HT1080 (cell line): ENCODE measurements at regions not wholly inside any gene's neighbourhood (a gene's known extent, or its start where the extent isn't known, plus 50 kb on each side); places are given as distances from the start of the nearest gene placed in this dataset.

Experiments
- DNase-seq: peaks from one replicate; pipeline ENCODE4 v3.0.0-alpha.2; 2015; ENCODE audit warnings: low read depth

DNA sequence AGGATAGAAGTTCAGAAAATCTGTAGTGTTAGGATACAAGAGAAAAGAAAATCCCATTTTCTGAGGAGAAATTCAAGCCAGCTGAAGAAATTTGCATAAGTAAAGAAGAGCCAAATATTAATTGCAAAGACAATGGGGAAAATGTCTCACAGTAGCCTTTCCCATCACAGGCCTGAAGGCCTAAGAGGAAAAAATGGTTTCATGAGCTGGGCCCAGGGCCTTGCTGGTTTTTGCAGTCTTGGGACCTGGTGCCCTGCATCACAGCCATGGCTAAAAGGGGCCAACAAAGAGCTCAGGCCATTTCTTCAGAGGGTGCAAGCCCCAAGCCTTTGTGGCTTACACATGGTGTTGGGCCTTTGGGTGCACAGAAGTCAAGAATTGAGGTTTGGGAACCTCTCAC is 413.6 kb upstream of the CYRIA start:
- no peak for DNase-seq

DNA sequence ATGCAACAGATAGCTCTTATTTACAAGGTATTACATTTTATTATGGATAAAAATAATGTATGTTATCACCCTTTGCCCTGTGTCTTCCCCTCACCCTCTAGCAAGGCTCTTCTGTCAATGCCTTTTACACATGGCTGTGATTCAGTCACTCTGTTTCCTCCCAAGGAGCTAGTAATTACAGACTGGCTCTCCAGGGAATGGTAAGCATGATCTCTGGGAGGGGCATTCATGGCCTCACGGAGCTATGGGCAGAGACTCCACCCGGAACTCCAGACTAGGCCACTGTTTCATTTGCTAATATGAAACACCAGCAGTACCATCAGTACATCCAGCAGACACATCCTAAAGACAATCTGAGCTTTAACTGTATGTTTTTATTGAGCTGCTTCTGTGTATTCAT is 410.9 kb upstream of the CYRIA start:
- no peak for DNase-seq

DNA sequence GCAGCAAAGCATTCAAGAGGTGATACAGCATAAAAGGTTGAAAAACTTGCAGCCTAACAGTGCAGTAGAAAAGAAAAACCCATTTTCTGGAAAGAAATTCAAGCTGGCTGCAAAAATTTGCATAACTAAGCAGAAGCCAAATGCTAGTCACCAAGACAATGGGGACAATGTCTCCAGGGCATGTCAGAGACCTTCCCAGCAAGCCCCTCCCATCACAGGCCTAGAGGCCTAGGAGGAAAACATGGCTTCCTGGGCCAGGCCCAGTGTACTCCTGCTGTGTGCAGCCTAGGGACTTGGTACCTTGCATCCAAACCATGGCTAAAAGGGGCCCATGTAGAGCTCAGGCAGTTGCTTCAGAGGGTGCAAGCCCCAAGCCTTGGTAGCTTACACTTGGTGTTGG is 405.1 kb upstream of the CYRIA start:
- DNase-seq = no peak

DNA sequence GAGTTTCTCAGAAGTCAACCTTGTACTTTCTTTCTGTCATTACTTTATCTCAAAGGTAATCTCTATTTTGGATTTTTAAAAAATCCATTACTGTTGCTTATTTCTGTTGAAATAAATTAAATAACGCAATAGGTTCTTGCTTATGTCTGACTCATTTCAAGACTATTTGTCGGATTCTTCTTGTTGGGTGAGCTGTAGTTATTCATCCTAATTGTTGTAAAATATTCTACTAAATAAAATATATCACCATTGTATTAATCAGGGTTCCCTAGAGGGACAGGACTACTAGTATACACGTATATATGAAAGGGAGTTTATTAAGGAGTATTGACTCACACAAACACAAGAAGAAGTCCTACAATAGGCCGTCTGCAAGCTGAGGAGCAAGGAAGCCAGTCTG is 403.9 kb upstream of the CYRIA start:
- no peak for DNase-seq

DNA sequence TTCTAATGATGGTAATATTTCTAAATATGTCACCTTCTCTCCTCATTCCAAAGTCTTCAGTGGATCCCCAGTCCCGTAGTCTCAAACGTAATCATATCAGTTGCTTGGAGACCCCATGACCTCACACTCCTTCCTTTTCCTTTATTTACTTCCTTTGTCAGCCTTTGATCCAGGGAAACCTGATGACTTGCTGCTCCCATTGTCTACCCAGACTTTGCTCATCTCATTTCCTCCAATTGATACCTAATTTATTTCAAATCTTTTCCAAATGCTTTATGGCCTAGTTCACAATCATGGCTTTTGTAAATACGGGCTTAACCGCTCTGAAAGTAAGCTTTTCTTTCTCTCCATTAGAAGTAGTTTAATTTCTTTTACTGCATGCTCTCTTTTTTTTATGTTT is 402.4 kb upstream of the CYRIA start:
- DNase-seq = no peak

DNA sequence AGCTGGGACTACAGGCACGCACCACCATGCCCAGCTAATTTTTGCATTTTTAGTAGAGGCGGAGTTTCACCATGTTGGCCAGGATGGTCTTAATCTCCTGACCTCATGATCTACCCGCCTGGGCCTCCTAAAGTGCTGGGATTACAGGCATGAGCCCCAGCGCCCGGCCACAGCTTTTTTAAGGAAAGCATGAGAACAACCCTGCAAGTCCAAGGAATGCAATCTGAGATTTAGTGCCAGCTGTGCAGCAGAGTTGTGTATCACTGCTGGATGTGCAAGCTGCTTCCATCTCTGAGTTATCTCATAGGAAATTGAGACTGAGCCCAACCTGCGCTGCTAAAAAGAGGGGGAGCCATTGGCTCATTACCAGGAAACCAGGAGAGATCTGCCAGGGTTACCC is 399.9 kb upstream of the CYRIA start:
- no peak for DNase-seq

DNA sequence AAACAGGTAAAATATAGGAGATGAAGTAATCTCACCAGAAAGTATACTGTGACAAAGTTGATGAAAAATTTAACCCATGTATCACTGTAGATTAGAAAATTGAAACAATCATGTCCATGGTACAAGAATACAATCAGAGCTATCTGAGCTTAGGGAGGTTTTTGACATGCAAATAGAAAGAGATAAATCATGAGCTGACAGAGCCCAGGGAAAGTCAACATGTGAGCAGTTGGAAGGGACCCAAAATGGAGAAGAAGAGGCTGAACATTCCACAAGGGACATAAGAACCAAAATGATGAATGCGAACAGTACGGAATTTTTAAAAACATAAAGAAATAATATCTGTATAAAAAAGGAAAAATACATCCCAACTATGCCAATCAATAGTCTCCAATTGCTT is 395.4 kb upstream of the CYRIA start:
- no peak for DNase-seq

DNA sequence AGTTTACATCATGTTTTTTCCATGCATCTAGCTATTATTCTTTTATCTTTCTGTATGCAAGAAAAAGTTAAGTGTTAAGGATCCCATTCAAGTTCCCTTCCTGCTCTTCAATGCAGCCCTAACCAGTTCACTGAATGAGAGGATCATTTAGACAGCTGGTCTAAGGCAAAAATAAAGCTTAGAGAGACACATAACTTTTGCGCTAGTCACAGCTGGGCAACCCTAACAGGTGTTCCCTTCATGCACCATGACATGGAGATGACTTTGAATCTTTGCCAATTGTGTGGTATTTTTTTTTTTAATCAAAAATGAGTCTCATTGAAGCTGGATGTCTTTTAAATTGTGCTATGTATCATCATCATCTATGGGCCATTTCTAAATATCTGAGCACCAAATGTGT is 393.8 kb upstream of the CYRIA start:
- DNase-seq = no peak

DNA sequence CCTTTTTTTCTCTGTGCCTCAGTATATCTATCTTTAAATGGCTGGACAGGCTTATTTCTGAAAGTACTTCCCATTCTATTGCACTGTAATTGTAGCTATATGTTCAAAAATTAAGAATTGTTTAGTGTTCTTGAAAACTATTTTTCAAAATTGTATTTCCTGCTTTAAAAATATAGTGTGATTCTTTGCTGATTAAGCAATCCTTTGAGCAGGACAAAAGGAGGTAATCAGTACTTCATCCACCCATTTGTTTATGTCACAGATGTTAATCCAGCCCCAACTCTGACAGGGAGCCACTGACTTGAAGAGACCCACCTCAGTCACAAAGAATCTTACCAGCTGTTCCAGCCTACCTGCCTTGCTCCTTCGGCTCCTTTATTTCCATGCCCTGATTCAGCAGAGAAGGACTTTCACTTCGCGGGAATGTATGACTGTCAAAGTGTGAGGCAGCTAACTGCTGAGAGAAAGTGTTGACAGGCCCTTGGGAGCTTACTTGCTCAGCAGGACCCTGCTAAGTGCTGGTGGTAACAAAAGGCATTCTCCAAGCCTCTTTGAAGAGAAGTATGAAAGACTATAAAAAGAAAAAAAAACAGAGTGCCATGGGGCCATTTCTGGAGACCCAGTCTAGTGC is 393.3 kb upstream of the CYRIA start:
- DNase-seq = no peak

DNA sequence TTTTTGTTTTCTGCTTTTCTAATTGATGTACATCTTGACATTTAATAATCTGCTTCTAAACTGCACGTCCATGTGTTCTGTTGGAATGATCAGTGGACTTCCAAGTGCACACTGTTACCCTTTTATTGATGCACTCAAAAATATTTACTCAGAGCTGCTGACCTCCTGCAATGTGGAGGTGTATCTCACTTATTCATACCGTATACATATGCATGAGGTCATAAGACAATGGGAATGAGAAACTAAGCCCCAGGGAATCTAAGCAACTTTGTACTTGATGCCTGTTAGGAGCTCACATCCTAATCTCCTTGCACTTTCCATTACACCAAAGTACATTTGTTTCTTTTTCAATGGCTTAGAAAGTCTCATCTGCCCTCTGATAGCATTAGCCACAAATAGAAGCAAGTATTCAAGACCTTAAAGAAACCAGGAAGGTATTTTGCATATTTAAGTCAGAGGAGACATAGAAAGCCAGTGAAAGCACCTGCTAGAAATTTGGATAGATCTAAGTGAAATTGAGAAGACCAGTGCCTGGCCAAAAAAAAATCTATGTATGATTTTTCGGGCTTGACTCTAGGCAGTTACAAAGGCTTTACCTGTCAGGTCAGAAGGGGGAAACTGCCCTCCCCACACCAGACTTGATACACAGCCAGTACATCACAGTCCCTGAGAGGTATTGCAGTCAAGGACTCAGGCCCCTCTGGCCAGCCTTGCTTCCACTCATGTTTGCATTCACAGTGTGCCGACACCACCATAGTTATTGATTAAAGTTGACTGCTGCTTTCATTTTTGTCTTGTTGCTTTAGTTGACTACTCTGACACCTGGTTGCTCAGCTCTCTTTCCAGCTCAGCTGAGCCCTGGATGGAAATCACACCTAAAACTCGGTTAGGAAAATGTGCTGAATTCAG is 391.7 kb upstream of the CYRIA start:
- no peak for DNase-seq

DNA sequence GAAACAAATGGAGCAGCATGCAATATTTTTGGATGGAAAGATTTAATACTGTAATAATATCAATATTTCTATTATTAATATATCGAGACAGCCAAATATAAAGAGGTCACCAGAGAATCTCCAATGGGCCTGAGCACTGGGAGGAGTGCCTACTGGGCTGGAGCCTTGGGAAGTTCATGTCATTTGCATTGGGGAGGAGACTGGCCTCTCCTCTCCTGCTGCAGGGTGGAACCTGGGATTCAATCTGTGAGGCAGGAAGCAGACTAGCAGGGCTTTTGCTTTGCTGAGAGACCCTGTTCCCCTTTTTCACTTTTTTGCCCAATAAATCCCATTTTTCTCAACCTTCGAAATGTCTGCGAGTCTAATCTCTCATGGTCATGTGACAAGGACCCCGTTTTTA is 390.6 kb upstream of the CYRIA start:
- no peak for DNase-seq

DNA sequence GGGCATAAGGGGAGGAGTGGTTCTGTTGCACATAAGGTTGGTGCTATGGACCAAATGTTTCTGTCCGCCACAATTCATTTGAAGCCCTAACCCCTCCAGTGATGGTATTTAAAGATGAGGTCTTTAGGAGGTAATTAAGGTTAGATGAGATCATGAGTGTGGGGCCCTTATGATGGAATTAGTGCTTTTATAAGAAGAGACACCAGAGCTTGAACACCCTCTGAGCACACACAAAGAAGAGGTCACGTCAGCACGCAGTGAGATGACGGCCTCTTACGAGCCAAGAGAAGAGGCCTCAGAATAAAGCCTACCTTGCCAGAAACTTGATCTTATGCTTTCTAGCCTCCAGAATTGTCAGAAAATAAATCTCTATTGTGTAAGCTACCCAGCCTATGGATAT is 386.4 kb upstream of the CYRIA start:
- DNase-seq = no peak

DNA sequence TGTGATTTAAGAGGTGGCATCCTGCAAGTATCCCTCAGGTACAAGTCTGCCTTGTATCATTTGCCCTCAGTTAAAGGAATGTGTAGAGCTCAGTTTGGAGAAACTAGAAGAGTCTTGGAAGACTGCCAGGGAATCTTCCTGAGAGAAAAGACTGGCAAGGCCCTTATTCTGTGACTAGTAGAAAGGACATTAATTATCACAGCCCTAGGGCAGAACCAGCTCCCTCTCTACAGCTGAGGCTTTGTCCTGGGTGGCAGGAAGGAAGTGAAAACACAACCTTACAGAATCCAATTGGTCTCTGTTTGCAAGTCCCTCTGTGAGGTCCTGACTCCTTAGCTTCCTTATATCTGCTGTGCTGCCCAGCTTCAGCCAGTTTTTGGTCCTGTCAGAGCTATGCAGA is 385.9 kb upstream of the CYRIA start:
- no peak for DNase-seq

DNA sequence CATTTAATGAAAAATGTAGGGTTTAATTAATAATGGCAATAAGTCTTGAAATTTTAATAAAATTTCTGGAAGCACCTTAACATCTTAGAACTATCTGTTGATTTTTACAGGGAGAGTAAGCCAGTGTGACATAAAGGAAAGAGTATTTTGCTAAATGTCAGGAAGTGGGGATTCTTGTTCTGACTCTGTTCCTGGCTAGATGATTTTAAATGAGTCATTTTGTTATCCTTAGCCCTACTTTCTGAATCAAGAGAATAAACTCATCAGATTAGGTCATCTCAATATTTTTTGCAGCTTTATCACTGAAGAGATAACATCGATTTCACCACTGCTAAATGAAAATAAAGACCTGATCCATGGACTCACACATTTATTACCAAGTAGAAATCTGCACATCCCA is 377.5 kb upstream of the CYRIA start:
- DNase-seq = peak; percentile 65

DNA sequence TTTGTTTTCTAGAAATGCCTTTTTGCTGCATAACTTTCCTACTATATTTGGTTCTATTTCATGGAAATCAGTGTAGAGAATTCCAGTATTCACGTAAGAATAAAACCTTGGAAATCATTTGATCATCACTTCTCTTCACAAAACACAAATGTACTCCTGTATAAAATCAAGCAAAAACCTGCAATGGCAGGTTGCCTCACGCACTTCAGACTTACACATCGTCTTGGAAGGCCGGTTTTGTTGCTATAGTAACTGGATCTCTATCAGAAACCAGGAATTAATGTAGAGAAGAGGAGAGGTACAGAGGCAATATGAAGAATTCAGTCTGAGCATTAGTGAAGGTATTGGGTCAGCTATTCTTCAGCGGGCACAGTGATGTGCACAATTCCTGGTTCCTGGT is 370.7 kb upstream of the CYRIA start:
- no peak for DNase-seq

DNA sequence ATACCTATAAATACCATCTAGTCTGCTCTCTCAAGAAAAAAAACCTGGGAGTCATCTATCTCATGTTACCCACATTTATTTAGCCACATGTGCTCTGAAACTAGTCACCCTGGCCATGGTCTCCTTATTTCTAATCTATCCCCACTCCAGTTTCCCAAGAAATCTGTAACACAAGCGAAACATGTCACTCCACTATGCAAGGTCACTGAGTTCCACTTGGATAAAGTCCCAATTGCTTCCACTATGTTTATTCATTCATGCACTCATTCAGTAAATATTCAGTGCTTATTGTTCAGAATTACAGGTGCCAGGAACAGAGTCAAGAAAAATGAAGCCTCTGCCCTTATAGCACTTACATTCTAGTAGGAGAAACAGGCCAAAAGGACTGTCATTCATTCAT is 369.4 kb upstream of the CYRIA start:
- no peak for DNase-seq

DNA sequence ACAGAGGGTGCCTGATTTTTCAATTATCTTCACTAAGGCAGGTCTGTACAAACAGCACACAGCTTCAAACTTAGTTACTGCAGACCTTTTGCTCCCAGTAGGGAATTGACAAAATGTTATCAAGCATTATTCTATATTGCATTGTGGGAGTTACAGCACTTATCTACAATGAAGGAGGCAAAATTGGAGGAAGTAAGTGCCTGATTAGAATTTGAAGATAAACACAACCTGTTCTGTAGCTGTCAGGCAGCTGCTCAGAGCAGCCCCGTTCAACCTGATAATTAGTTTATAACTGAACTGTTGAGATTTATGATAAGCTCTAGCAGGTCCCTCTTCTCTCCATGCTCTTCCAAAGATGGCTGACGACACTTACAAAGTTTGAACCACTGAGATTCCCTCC is 364.4 kb upstream of the CYRIA start:
- no peak for DNase-seq

DNA sequence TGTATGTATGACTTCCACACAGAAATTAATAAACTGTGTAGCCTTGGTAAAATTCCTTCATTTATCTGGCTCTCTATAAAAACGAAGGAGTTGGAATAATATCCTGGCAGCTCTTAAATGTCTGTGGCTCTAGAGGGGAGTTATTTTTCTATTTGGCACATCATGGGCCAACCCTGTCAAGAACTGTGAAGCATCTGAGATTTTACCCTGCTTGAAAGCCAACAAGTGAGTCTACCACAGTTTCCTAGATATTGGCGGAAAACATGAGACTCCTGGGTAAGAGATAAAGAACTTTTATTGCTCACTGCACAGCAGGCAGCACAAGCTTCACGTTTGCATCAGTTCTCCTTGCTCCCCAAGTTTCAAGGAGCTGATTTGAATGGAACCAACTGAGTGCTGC is 346.7 kb upstream of the CYRIA start:
- no peak for DNase-seq

DNA sequence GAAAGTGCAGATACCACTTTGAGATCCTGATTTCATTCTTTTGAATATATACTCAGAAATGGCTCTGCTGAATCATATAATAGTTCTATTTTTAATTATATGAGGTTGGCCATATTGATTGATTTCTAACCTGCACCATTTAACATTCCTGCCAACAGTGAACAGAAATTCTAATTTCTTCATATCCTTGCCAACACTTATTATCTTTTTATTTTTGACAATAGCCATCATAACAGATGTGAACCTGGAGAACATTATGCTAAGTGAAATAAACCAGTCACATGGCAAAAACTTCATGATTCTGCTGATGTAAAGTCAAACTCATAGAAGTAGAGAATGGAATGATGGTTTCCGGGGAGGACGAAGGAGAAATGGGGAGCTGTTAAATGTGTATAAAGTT is 344.5 kb upstream of the CYRIA start:
- DNase-seq = no peak

DNA sequence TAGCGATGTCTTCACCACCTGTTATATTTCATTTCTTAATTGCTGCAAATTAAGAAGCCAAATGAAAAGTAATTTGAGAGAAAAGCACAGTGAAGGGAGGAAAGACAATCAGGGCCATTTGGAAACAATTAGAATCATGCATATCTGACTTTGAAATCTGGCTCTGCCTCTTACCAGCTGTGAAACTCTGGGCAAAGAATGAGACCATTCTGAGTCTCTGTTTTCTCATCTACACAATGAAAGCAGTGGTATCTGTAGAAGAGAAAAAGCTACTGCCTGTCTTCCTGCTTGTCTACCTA is 334.5 kb upstream of the CYRIA start:
- DNase-seq = no peak

DNA sequence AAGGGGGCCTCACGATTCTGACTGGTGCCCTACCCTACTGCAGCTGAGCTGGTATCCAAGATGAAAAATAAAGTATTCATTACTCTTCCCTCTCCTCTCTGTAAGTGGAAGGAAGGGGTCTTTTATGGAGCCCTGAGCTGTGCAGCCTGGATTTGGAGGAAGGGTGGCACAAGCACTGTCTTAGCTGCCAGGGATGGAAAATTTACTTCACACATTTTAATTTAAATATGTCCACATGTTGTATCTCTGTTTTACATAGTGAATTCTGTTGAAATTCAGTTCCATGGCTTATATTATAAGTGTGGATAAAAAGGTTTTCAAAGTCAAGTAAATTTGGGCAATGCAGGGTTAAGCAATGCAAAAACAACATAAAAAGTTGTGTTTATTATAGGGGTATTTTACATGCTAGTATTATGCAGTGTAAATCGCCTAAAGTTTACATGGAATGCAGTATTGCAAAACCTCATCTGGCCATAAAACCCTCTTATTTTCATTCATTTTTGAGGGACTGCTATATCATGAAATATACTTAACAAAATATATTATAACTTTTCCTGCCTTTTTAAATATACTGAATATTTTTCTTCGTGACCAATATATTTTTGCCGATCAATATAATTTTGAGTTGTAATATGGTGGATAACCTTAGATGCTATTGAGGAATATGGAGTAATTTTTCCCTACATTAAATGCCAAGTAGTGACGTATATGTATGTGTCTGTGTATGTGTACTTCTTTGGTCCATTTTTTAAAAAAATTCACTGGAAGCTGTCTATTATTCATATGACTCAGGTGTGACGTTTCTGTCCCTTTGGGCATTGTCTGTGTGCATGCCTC is 333.9 kb upstream of the CYRIA start:
- no peak for DNase-seq

DNA sequence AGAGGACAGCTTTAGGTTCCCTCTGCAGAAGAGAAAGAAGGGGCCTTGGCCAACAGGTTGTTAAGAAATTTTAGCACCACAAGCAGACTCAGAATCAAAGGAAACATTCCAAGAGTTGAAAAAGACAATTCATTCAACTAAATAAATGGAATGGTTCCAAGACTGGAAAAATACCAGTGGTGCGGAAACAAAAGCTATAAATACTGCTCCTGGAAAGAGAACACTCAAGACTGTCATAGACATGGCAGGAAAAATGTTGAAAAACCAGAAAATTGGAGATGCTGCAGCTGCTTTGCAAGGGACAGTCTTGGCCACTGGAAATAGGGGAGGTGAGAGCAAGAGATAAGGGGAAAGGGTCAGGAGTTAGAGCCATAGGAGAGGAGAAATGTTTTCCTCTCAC is 312.7 kb upstream of the CYRIA start:
- DNase-seq = no peak

DNA sequence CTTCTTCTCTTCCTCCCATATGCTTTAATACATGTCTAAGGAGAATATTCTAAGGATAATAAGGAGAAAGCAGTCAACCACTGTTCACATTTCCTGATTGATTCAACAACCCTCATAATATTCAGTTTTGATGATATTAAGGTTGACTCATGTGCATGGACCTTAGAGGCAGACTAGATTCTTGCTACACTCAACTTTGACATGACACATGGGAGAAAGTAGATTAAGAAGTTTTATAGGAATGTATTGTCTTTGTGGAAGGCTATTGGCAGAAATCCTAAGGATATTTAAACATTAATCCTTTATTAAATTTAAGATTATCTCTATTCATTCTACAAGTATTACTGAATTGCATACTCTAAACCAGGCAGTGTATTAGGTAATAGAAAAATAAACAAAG is 309.1 kb upstream of the CYRIA start:
- DNase-seq = no peak
